ENCODE measurements at regions not wholly inside any gene's neighbourhood (a gene's known extent, or its start where the extent isn't known, plus 50 kb on each side); places are given as distances from the start of the nearest gene placed in this dataset.

DNA sequence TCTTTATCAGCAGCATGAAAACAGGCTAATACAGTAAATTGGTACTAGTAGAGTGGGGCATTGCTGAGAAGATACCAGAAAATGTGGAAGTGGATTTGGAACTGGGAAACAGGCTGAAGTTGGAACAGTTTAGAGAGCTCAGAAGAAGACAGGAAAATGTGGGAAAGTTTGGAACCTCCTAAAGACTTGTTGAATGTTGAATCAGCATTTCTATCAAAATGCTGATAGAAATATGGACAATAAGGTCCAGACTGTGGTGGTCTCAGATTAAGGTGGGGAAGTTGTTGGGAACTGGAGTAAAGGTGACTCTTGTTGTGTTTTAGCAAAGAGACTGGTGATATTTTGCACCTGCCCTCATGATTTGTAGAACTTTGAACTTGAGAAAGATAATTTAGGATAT lies 231.2 kb upstream of the KCND2 start:
- TF ChIP-seq GABPA (IDR thresholded peaks at IDR 0.05; ENCODE audit: low read depth) = no peak
- no peak for TF ChIP-seq CTCF (IDR thresholded peaks at IDR 0.05; ENCODE audit: insufficient read depth, low read length)
- TF ChIP-seq, protein P1, sequence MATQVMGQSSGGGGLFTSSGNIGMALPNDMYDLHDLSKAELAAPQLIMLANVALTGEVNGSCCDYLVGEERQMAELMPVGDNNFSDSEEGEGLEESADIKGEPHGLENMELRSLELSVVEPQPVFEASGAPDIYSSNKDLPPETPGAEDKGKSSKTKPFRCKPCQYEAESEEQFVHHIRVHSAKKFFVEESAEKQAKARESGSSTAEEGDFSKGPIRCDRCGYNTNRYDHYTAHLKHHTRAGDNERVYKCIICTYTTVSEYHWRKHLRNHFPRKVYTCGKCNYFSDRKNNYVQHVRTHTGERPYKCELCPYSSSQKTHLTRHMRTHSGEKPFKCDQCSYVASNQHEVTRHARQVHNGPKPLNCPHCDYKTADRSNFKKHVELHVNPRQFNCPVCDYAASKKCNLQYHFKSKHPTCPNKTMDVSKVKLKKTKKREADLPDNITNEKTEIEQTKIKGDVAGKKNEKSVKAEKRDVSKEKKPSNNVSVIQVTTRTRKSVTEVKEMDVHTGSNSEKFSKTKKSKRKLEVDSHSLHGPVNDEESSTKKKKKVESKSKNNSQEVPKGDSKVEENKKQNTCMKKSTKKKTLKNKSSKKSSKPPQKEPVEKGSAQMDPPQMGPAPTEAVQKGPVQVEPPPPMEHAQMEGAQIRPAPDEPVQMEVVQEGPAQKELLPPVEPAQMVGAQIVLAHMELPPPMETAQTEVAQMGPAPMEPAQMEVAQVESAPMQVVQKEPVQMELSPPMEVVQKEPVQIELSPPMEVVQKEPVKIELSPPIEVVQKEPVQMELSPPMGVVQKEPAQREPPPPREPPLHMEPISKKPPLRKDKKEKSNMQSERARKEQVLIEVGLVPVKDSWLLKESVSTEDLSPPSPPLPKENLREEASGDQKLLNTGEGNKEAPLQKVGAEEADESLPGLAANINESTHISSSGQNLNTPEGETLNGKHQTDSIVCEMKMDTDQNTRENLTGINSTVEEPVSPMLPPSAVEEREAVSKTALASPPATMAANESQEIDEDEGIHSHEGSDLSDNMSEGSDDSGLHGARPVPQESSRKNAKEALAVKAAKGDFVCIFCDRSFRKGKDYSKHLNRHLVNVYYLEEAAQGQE (IDR thresholded peaks at IDR 0.05; ENCODE audit: insufficient replicate concordance, low read depth) = no peak
